Tibial nerve (tissue), 4 donors: ENCODE measurements at regions not wholly inside any gene's neighbourhood (a gene's known extent, or its start where the extent isn't known, plus 50 kb on each side); places are given as distances from the start of the nearest gene placed in this dataset.

ENCODE experiments used
- DNase-seq, 2 donors: peaks; one replicate each; pipeline ENCODE4 v3.0.0-alpha.2; 2019; ENCODE audit warnings: low spot score in 2 of 2
- H3K27ac ChIP-seq, 4 donors: fragments of 200-600 bp; sonication (generic) in 3 of 4; one replicate each; pipeline ENCODE4 v1.5.1; 2017 to 2019; ENCODE audit warnings: mild to moderate bottlenecking in 1 of 4
- H3K27me3 ChIP-seq, 2 donors: fragments of 200-600 bp; sonication (generic) in 1 of 2; one replicate each; pipeline versions ENCODE4 v1.5.1 to v1.6.0; 2017 to 2019
- H3K36me3 ChIP-seq, 3 donors: fragments of 200-600 bp; sonication (generic); one replicate each; pipeline ENCODE4 v1.5.1; 2018 to 2019
- H3K4me1 ChIP-seq, 4 donors: fragments of 200-600 bp; sonication (generic) in 3 of 4; one replicate each; pipeline ENCODE4 v1.5.1; 2017 to 2019
- H3K4me3 ChIP-seq, 4 donors: fragments of 200-600 bp; sonication (generic) in 3 of 4; one replicate each; pipeline ENCODE4 v1.5.1; 2017 to 2019; ENCODE audit warnings: mild to moderate bottlenecking in 1 of 4, moderate library complexity in 1 of 4
- H3K9me3 ChIP-seq, 4 donors: fragments of 200-600 bp; sonication (generic) in 3 of 4; one replicate each; pipeline ENCODE4 v1.5.1; 2017 to 2019
- EP300 ChIP-seq, 2 donors: sonication (generic); formaldehyde crosslinking; IDR thresholded peaks; one replicate each; pipeline ENCODE4 v1.6.1; 2017; ENCODE audit warnings: antibody characterized with exemption in 2 of 2, mild to moderate bottlenecking in 1 of 2
- POLR2A ChIP-seq, 2 donors: fragments of 450-650 bp; IDR thresholded peaks; one replicate each; pipeline ENCODE4 v1.6.1; 2017; ENCODE audit warnings: antibody characterized with exemption in 2 of 2, mild to moderate bottlenecking in 2 of 2, moderate library complexity in 2 of 2
- WGBS, 2 donors: methylation state at CpG; one replicate each; pipeline ENCODE4 v1.1.5; 2018; 5-methylcytosine and 5-hydroxymethylcytosine counted together
- TF ChIP-seq, protein P1 (sequence below), 5 experiments: fragments of 200-600 bp in 3 of 5; fragments of 450-650 bp in 2 of 5; sonication (generic) in 3 of 5; IDR thresholded peaks; one replicate each; pipeline ENCODE4 v1.5.1; 2016 to 2019; ENCODE audit warnings: antibody characterized with exemption in 5 of 5, mild to moderate bottlenecking in 3 of 5, moderate library complexity in 2 of 5

- no peak for DNase-seq
- TF ChIP-seq, protein P1, sequence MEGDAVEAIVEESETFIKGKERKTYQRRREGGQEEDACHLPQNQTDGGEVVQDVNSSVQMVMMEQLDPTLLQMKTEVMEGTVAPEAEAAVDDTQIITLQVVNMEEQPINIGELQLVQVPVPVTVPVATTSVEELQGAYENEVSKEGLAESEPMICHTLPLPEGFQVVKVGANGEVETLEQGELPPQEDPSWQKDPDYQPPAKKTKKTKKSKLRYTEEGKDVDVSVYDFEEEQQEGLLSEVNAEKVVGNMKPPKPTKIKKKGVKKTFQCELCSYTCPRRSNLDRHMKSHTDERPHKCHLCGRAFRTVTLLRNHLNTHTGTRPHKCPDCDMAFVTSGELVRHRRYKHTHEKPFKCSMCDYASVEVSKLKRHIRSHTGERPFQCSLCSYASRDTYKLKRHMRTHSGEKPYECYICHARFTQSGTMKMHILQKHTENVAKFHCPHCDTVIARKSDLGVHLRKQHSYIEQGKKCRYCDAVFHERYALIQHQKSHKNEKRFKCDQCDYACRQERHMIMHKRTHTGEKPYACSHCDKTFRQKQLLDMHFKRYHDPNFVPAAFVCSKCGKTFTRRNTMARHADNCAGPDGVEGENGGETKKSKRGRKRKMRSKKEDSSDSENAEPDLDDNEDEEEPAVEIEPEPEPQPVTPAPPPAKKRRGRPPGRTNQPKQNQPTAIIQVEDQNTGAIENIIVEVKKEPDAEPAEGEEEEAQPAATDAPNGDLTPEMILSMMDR (IDR thresholded peaks at IDR 0.05), result no peak
- TF ChIP-seq EP300 (IDR thresholded peaks at IDR 0.05), result no peak
- TF ChIP-seq POLR2A (IDR thresholded peaks at IDR 0.05), result no peak
- WGBS, 2 donors, result 100% methylated on average over 1 of the region's 1 CpG
- Histone ChIP-seq H3K36me3 (no peaks in the 10 kb centered on the region), H3K27me3 (no peaks in the 10 kb centered on the region), H3K4me1 (no peaks in the 10 kb centered on the region), H3K4me3 (no peak overlapping the region), H3K9me3 (no peaks in the 10 kb centered on the region), H3K27ac (no peak overlapping the region)
Observed at GRCh38 chr5:124318661-124319060, 427.8 kb downstream of the ZNF608 start.

- no peaks in the 10 kb centered on the region for H3K4me1 ChIP-seq
- WGBS, 2 donors, result 68 to 71% methylated on average over 3 of the region's 3 CpGs
- TF ChIP-seq POLR2A (IDR thresholded peaks at IDR 0.05) (no peak), EP300 (IDR thresholded peaks at IDR 0.05) (no peak)
- TF ChIP-seq, protein P1 (IDR thresholded peaks at IDR 0.05), result no peak
Observed at GRCh38 chr5:124317451-124317850, 429.0 kb downstream of the ZNF608 start.

DNA sequence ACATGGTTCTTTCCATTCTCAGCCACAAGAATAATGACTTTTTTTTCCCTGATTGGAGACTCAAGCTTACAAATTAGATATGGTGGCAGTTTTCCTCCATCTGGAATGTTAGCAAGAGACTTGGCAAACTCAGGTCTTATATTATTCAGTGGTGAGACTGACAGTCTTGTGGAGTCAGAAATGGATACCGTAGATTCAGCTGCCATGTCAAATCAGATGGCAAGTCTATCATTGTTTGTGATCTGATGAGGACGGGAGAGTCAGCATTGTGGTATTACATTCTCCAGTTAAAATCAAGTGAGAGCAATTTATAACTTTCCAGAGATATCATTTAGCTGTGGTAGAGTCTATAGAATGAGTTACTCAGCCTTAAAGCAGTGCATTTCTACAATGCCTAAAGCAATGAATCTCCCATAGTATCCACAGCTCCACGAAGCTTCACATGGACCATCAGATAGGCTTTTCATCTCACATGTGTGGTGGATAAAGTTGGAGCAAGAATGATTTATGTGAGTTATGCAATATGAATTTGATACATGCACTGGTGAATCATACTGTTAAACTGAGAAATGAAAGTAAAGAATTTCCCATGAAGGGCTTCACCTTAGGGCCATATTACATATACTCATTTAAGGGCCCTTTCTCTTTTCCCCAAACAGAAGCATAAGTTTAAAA is 430.6 kb downstream of the ZNF608 start:
- Histone ChIP-seq H3K27ac (no peak overlapping the region), H3K4me3 (no peak overlapping the region), H3K36me3 (no peaks in the 10 kb centered on the region), H3K27me3 (no peaks in the 10 kb centered on the region), H3K9me3 (no peaks in the 10 kb centered on the region), H3K4me1 (peaks cover 0 to 5% (median 0%) of the 10 kb centered on the region in 4 donors)
- DNase-seq, result no peak
- WGBS, 2 donors, result 91 to 93% methylated on average over 3 of the region's 3 CpGs
- no peak for TF ChIP-seq POLR2A (IDR thresholded peaks at IDR 0.05)

More at GRCh38 chr5:124317451-124317850, 429.0 kb downstream of the ZNF608 start:
- no peak overlapping the region for H3K27ac ChIP-seq
- DNase-seq, result no peak
- H3K27me3 ChIP-seq, result no peaks in the 10 kb centered on the region
- no peak overlapping the region for H3K4me3 ChIP-seq
- H3K36me3 ChIP-seq, result no peaks in the 10 kb centered on the region
- no peaks in the 10 kb centered on the region for H3K9me3 ChIP-seq

DNA sequence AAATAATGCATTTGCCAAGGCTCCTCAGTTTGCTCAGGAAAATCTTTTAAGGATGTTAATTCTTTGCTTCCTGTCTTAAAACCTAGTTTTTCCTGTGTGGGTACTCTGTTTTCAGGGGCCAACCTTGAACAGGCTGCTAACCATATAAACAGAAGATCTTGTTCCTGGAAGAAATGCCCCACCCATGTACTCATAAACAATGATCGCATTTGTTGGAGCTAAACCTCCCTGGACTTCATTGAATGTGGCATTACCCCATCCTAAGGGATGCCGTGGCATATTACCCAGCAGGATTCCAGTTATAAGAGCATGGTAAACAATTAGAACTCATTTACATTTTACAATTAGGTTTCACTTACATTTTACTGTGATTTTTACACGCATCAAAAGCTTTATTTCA is 436.0 kb downstream of the ZNF608 start:
- no peak for DNase-seq
- Histone ChIP-seq H3K9me3 (no peaks in the 10 kb centered on the region), H3K36me3 (no peaks in the 10 kb centered on the region), H3K27ac (peak overlapping the region in 1 of 4 donors; percentile 22), H3K27me3 (no peaks in the 10 kb centered on the region), H3K4me1 (peaks cover 0 to 19% (median 0%) of the 10 kb centered on the region in 4 donors), H3K4me3 (no peak overlapping the region)
- WGBS, 2 donors, result 54% methylated on average over 3 of the region's 3 CpGs
- TF ChIP-seq EP300 (IDR thresholded peaks at IDR 0.05), result peak in 1 of 2 donors; percentile 37
- no peak for TF ChIP-seq POLR2A (IDR thresholded peaks at IDR 0.05)

DNA sequence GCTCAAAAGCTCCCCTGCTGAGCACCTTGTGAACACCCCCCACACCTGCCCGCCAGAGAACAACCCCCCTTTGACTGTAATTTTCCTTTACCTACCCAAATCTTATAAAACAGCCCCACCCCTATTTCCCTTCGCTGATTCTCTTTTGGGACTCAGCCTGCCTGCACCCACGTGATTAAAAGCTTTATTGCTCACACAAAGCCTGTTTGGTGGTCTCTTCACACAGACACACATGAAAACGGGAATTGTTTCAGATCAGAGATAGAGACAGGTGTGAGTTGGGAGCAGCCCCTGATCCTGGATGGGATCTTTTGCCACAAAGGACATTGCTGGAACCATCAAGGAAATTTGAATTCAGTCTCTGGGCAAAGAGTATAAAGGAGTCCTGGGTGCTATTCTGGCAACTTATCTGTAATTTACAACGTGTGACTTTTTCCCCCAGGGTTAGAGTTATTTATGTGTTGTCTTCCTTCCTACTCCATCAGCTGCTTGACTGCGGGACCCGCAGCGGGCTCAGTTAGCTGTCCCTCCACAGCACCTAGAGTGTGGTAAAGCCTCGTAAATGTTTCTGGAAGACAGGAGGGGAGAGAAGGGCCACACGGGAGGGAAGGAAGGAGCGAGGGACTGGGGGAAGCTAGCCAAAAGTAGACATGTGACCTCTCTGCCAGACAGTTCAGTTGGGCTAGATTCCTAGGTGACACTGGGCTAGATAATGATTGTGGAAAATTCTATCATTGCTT is 437.0 kb downstream of the ZNF608 start:
- no peaks in the 10 kb centered on the region for H3K27me3 ChIP-seq
- H3K9me3 ChIP-seq, result no peaks in the 10 kb centered on the region
- H3K36me3 ChIP-seq, result no peaks in the 10 kb centered on the region
- WGBS, 2 donors, result 62 to 68% methylated on average over 11 of the region's 11 CpGs
- no peak for DNase-seq
- H3K27ac ChIP-seq, result no peak overlapping the region
- H3K4me3 ChIP-seq, result no peak overlapping the region
- TF ChIP-seq, protein P1 (IDR thresholded peaks at IDR 0.05), result no peak
- H3K4me1 ChIP-seq, result peaks cover 0 to 19% (median 0%) of the 10 kb centered on the region in 4 donors

DNA sequence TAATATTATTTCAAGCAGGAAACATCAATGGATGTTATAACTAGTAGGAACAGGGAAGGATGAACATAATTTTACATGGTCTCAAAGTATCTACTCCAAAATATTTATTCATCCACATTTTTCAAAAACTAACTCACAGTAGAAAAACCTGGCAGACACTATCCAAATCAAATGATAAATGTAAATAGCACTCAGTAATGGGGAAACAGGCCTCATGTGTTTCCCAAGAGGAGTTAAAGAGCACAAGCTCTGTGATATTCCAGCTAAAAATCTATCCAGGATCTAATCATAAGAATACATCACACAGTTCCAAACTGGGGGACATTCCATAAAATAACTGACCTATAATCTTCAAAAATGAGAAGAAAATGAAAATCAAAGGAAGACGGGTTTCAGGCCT is 443.1 kb downstream of the ZNF608 start:
- no peak for TF ChIP-seq EP300 (IDR thresholded peaks at IDR 0.05)
- TF ChIP-seq POLR2A (IDR thresholded peaks at IDR 0.05), result no peak
- TF ChIP-seq, protein P1 (IDR thresholded peaks at IDR 0.05), result no peak
- H3K27ac ChIP-seq, result no peak overlapping the region
- peaks cover 0 to 4% (median 0%) of the 10 kb centered on the region in 4 donors for H3K4me1 ChIP-seq
- H3K27me3 ChIP-seq, result no peaks in the 10 kb centered on the region
- no peaks in the 10 kb centered on the region for H3K36me3 ChIP-seq
- WGBS, 2 donors, result 90 to 100% methylated on average over 1 of the region's 1 CpG
- no peaks in the 10 kb centered on the region for H3K9me3 ChIP-seq
- no peak for DNase-seq
- no peak overlapping the region for H3K4me3 ChIP-seq
